DMS53 treated with DMSO at 0.1 percent for 48 hours (cell line): ENCODE measurements at regions not wholly inside any gene's neighbourhood (a gene's known extent, or its start where the extent isn't known, plus 50 kb on each side); places are given as distances from the start of the nearest gene placed in this dataset.

Source experiments
- DNase-seq: peaks from one replicate; lab custom pipeline; 2025; ENCODE audit not compliant: unreplicated experiment; lab: John Stamatoyannopoulos, UW

- no peak for DNase-seq
These were observed 433.3 kb downstream of the UTRN start for GRCh38 chr6:144718431-144718830.

- DNase-seq = no peak
These were observed 436.1 kb downstream of the UTRN start for GRCh38 chr6:144721232-144721631.

- DNase-seq = no peak
These were observed 437.1 kb downstream of the UTRN start for GRCh38 chr6:144722154-144722737.

- no peak for DNase-seq
These were observed 437.8 kb downstream of the UTRN start for GRCh38 chr6:144722925-144723324.

GRCh38 chr6:144723431-144723830 is 438.3 kb downstream of the UTRN start:
- no peak for DNase-seq

GRCh38 chr6:144724818-144725217 is 439.7 kb downstream of the UTRN start:
- DNase-seq = no peak

GRCh38 chr6:144725736-144726522 is 440.8 kb downstream of the UTRN start:
- no peak for DNase-seq

- no peak for DNase-seq
These were observed 443.7 kb downstream of the UTRN start for GRCh38 chr6:144728804-144729203.

- no peak for DNase-seq
These were observed 444.4 kb downstream of the UTRN start for GRCh38 chr6:144729502-144729901.

GRCh38 chr6:144730088-144730645 is 445.0 kb downstream of the UTRN start:
- no peak for DNase-seq

- DNase-seq = no peak
These were observed 446.1 kb downstream of the UTRN start for GRCh38 chr6:144731229-144731628.

GRCh38 chr6:144736763-144737162 is 451.6 kb downstream of the UTRN start:
- DNase-seq = no peak

GRCh38 chr6:144737998-144738397 is 452.9 kb downstream of the UTRN start:
- DNase-seq = no peak

GRCh38 chr6:144739873-144740272 is 454.7 kb downstream of the UTRN start:
- no peak for DNase-seq

- DNase-seq = peak; percentile 48
These were observed 456.5 kb downstream of the UTRN start for GRCh38 chr6:144741659-144742058.

GRCh38 chr6:144742779-144743178 is 457.6 kb downstream of the UTRN start:
- no peak for DNase-seq

- DNase-seq = no peak
These were observed 459.6 kb downstream of the UTRN start for GRCh38 chr6:144744720-144745119.

GRCh38 chr6:144745439-144745838 is 460.3 kb downstream of the UTRN start:
- no peak for DNase-seq

GRCh38 chr6:144746902-144747469 is 461.9 kb downstream of the UTRN start:
- DNase-seq = no peak

- DNase-seq = no peak
These were observed 464.1 kb downstream of the UTRN start for GRCh38 chr6:144749263-144749662.

GRCh38 chr6:144753023-144753705 is 468.0 kb downstream of the UTRN start:
- DNase-seq = no peak

GRCh38 chr6:144756469-144756868 is 471.3 kb downstream of the UTRN start:
- DNase-seq = no peak
